ENCODE measurements at regions not wholly inside any gene's neighbourhood (a gene's known extent, or its start where the extent isn't known, plus 50 kb on each side); places are given as distances from the start of the nearest gene placed in this dataset.
"Not testable (repeated sequence)": the region's sequence is repeated elsewhere in the genome, so short reads cannot be mapped to it uniquely, and the experiment has no call there.

GRCh38 chr9:2396622-2397285, 224.8 kb upstream of the VLDLR start:
- CTCF ChIA-PET (ENCODE audit: low intra/inter-chr PET ratio) = no interaction called here
- Histone ChIP-seq H3K4me1 (replicated peaks in 1 of 2; ENCODE audit: control insufficient read depth in 2 of 2, insufficient read depth in 2 of 2, low read length in 2 of 2) (no peaks in the 10 kb centered on the region), H4K20me1 (replicated peaks; ENCODE audit: control insufficient read depth, insufficient read depth, low read length) (no peaks in the 10 kb centered on the region), H3K79me2 (ENCODE audit: control insufficient read depth, insufficient read depth, low read length) (no peaks in the 10 kb centered on the region), H3K36me3 (ENCODE audit: control insufficient read depth, insufficient read depth, low read length) (no peaks in the 10 kb centered on the region), H3K27me3 (ENCODE audit: control insufficient read depth in 2 of 2, insufficient read depth in 2 of 2, low read length in 2 of 2) (no peaks in the 10 kb centered on the region), H3K9me1 (ENCODE audit: control insufficient read depth, insufficient read depth, low read length) (no peaks in the 10 kb centered on the region), H3K4me3 (no peak overlapping the region), H2AFZ (ENCODE audit: low read depth, low read length) (no peak overlapping the region), H3K9me3 (replicated peaks; ENCODE audit: control insufficient read depth, insufficient read depth, low read depth, low read length) (no peaks in the 10 kb centered on the region), H3K9ac (ENCODE audit: insufficient read depth in 1 of 2, low read depth in 2 of 2, low read length in 2 of 2) (no peak overlapping the region), H3K4me2 (ENCODE audit: insufficient read depth, low read length) (no peak overlapping the region), H3K27ac (ENCODE audit: extremely low read depth, low read depth, low read length) (no peak overlapping the region)
- FAIRE-seq (no peak), DNase-seq (ENCODE audit: extremely low read depth in 1 of 4, low spot score in 3 of 4) (no peak), ATAC-seq (no peak)
- BruUV-seq (replicated peaks) = no TSS peak
- in situ Hi-C loops (cut with MboI) = no loop called here
- no peak for TF ChIP-seq ELK1 (CRISPR knock-in tag; IDR thresholded peaks at IDR 0.05)
- no peak for TF ChIP-seq POLR3A (IDR thresholded peaks at IDR 0.05; ENCODE audit: borderline replicate concordance, extremely low read depth, insufficient read depth, insufficient read length)
- no peak for TF ChIP-seq ZNF57 (CRISPR knock-in tag; IDR thresholded peaks at IDR 0.05)
- TF ChIP-seq CBFA2T2 (conservative IDR thresholded peaks at IDR 0.05) = no peak
- no peak for TF ChIP-seq FOXK2 (conservative IDR thresholded peaks at IDR 0.05 in 1 of 2, IDR thresholded peaks at IDR 0.05 in 1 of 2; ENCODE audit: low read depth in 2 of 2)
- TF ChIP-seq POU5F1 (IDR thresholded peaks at IDR 0.05; ENCODE audit: borderline replicate concordance, low read depth, low read length, partially characterized antibody) = no peak
- intact Hi-C loops (cut with micrococcal nuclease) = no loop called here
- 0% methylated on average over 1 of the region's 1 CpG for WGBS (ENCODE audit: insufficient coverage, low coverage, missing lambda C conversion rate)
- POLR2A ChIA-PET = no interaction called here

GRCh38 chr9:2397875-2398274, 223.7 kb upstream of the VLDLR start:
- H3K9me3 ChIP-seq (replicated peaks; ENCODE audit: control insufficient read depth, insufficient read depth, low read depth, low read length); H3K4me3 ChIP-seq; H3K4me2 ChIP-seq (ENCODE audit: insufficient read depth, low read length); POLR2A ChIA-PET; H3K9ac ChIP-seq (ENCODE audit: insufficient read depth in 1 of 2, low read depth in 2 of 2, low read length in 2 of 2); FAIRE-seq; ATAC-seq; in situ Hi-C loops (cut with MboI); H3K27ac ChIP-seq (ENCODE audit: extremely low read depth, low read depth, low read length); BruUV-seq (replicated peaks); intact Hi-C loops (cut with micrococcal nuclease); H3K79me2 ChIP-seq (ENCODE audit: control insufficient read depth, insufficient read depth, low read length); H4K20me1 ChIP-seq (replicated peaks; ENCODE audit: control insufficient read depth, insufficient read depth, low read length); H3K4me1 ChIP-seq (replicated peaks in 1 of 2; ENCODE audit: control insufficient read depth in 2 of 2, insufficient read depth in 2 of 2, low read length in 2 of 2); H2AFZ ChIP-seq (ENCODE audit: low read depth, low read length); H3K27me3 ChIP-seq (ENCODE audit: control insufficient read depth in 2 of 2, insufficient read depth in 2 of 2, low read length in 2 of 2); DNase-seq (ENCODE audit: extremely low read depth in 1 of 4, low spot score in 3 of 4); CTCF ChIA-PET (ENCODE audit: low intra/inter-chr PET ratio); H3K9me1 ChIP-seq (ENCODE audit: control insufficient read depth, insufficient read depth, low read length); H3K36me3 ChIP-seq (ENCODE audit: control insufficient read depth, insufficient read depth, low read length): not testable (repeated sequence)

GRCh38 chr9:2401746-2402145, 219.8 kb upstream of the VLDLR start:
- H3K36me3 ChIP-seq (ENCODE audit: control insufficient read depth, insufficient read depth, low read length); DNase-seq (ENCODE audit: extremely low read depth in 1 of 4, low spot score in 3 of 4); H3K79me2 ChIP-seq (ENCODE audit: control insufficient read depth, insufficient read depth, low read length); BruUV-seq (replicated peaks); H3K9me1 ChIP-seq (ENCODE audit: control insufficient read depth, insufficient read depth, low read length); H3K4me2 ChIP-seq (ENCODE audit: insufficient read depth, low read length); H2AFZ ChIP-seq (ENCODE audit: low read depth, low read length); CTCF ChIA-PET (ENCODE audit: low intra/inter-chr PET ratio); H3K4me1 ChIP-seq (replicated peaks in 1 of 2; ENCODE audit: control insufficient read depth in 2 of 2, insufficient read depth in 2 of 2, low read length in 2 of 2); H3K27me3 ChIP-seq (ENCODE audit: control insufficient read depth in 2 of 2, insufficient read depth in 2 of 2, low read length in 2 of 2); in situ Hi-C loops (cut with MboI); FAIRE-seq; POLR2A ChIA-PET; H3K9ac ChIP-seq (ENCODE audit: insufficient read depth in 1 of 2, low read depth in 2 of 2, low read length in 2 of 2); H4K20me1 ChIP-seq (replicated peaks; ENCODE audit: control insufficient read depth, insufficient read depth, low read length); intact Hi-C loops (cut with micrococcal nuclease); H3K9me3 ChIP-seq (replicated peaks; ENCODE audit: control insufficient read depth, insufficient read depth, low read depth, low read length); H3K4me3 ChIP-seq; ATAC-seq; H3K27ac ChIP-seq (ENCODE audit: extremely low read depth, low read depth, low read length): not testable (repeated sequence)
- WGBS (ENCODE audit: insufficient coverage, low coverage, missing lambda C conversion rate) = 0% methylated on average over 3 of the region's 3 CpGs
